ENCODE measurements at regions not wholly inside any gene's neighbourhood (a gene's known extent, or its start where the extent isn't known, plus 50 kb on each side); places are given as distances from the start of the nearest gene placed in this dataset.
"Not testable (repeated sequence)": the region's sequence is repeated elsewhere in the genome, so short reads cannot be mapped to it uniquely, and the experiment has no call there.

DNA sequence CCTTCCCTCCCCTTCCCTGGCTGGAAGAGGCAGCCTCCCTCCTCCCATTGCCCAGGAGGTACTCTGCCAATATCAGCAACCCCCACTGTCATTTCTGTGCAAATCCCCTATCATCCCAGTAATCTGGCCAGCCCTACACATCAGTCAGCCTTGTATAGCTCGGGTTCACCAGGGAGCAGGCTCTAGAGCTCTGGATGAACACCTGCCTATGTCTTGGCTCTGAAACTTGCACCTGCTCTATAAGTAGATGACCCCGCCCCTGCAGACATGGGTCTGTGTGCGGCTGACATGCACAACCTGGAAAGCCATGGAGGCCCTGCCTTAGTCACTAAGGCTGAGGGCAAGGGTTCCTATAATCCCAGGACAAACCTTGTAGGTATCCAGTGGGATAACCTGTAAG lies 1042.9 kb downstream of the UQCRFS1 start:
- no peak for DNase-seq

DNA sequence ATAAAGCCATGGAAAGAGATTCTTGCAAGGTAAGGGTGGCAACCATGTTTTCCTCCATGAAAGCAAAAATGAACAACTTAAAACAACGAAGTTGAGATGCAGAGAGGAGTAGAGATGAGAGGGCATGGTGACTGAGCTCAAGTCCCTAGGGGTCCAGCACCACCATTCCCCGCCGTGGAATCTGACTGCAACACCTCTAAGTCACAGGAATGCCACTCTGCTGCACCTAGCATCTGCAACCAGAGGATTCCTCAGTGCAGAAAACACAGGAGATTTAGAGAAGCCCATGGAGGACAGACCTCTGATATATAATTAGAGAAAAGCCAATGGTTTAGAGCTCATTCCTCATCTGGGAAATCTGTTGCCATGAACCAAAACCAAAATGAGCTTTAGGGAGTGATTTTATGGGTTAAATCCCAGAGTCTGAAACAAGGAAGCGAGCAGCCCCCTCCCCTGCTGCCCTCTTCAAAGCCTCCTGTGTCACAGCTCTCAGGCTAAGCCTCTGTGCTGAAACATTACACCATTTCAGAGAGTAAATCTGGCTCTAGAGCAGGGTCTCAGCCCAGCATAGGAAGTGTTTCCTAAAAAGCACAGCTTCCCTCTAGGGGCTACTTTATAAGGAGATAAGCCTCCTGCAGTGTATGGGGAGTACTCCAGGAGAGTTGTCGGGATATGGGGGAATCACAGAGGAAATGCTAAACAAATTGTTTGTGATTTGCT lies 1043.6 kb downstream of the UQCRFS1 start:
- DNase-seq = no peak

DNA sequence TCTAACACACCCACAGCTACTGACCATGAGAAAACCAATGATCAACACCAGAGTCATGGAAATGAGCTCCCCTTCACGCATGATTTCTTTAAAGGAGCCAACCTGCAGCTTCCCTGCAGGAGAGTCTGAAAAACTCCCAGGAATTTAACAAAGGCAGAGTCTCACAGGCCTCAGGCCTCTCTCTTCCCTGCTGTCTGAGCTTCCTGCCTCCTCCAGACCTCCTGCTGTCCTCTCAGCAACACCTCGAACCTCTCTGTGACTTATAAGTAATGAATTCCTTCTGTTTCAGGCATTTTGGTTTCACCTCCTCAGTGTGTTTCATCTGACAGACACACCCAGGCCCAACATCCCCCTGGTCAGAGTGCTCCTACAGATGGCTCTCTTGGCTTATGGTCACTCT lies 1044.4 kb downstream of the UQCRFS1 start:
- no peak for DNase-seq

DNA sequence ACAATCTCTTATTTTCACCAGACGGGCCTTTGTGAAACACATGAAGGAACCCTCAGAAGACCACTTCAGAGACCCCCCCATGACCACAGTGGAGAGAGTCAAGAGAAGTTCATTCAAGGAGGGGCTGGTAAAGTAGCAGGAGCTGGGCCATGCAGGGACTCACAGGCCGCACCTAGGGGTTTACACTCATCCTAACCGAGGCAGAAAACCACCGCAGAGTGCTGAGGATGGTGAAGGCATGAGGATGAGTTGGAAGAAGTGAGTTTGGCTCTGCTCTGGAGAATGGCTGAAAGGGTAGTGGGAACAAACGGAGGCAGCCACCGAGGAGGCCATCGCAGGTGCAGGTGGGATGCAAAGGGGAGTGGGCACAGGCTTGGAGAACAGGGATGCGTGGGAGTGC lies 1046.9 kb downstream of the UQCRFS1 start:
- DNase-seq = no peak

DNA sequence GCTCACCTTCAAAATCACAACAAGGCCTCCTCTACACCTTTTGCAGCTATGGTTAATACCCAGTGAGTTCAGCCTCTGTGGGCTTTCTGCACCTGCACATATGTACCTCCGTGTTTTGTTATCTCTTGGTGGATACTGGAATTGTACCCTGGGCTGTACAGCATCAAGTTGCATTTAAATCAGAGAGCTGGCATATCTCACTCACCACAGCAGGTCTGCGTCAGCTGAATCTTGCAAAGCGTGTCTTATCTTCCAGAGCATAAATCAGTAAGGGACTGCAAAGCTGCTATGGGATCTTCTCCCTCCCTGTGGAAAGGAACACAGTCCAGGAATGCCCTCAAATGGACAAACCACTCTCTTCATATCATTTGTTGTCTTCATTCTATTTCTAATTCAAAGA lies 1048.7 kb downstream of the UQCRFS1 start:
- DNase-seq = no peak

DNA sequence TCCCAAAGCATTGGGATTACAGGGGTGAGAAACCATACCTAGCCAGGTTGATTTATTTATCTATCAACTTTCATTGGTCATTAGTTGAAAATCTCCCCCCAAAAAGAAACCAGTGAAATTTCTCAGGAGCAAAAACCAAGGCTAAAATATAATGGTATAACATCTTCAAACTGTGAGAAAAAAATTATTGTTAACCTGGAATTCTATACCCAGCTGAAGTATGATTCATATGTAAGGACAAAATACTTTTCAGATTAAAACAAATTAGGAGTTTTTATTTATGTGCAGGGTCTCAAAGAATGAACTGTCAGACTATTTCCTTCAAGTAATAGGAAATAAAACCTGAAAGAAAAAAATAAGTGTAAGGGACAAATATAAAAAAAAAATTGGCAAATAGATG lies 1053.9 kb downstream of the UQCRFS1 start:
- no peak for DNase-seq

DNA sequence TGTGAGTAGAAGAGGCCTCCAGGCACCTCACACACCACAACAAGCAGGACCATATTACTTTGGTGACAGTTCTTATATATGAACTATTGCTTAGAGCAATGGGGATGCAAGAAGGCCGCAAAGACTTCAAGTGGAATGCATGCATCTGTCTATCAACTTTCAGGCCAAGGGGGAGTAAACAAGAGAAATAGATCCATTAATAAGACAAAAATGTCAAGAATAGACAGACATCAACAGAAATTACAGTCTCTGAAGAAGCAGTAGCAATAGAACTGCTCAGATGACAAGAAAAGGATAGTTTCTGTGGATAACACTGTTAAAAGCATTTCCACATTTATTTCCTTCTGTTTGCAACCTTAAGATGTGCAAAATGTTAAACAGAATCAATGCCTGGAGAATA lies 1057.7 kb downstream of the UQCRFS1 start:
- DNase-seq = no peak

DNA sequence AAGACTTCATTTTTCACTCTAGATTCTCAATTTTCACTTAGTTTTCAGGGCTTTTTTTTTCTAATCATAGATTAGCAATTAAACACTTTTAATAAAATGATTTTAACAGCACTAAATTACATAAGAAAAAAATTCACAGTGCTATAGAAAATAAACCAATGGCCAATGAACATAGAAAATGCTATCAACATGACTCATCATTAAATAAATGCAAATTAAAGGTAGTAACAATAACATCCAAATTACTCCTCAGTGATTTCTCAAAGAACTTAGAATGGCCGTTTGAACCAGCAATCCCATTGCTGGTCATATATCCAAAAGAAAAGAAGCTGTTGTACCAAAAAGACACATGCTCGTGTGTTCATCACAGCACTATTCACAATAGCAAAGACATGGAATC lies 1058.9 kb downstream of the UQCRFS1 start:
- no peak for DNase-seq

DNA sequence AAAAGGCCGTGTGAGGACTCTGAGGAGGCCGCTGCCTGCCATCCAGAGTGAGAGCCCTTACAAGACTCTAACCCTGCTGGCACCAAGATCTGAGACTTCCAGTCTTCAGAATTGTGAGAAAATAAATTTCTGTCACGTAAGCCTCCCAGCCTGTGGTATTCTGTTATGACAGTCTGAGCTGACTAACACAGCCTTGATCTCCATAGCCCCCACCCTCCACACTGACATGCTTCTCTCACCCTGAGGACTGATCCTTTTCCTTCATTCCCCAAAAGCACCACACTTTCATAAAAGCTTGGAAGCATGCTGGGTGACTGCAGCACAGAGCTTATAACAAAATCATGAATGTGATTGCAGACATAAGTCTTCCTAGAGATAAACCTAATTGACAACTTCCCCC lies 1059.8 kb downstream of the UQCRFS1 start:
- DNase-seq = no peak

DNA sequence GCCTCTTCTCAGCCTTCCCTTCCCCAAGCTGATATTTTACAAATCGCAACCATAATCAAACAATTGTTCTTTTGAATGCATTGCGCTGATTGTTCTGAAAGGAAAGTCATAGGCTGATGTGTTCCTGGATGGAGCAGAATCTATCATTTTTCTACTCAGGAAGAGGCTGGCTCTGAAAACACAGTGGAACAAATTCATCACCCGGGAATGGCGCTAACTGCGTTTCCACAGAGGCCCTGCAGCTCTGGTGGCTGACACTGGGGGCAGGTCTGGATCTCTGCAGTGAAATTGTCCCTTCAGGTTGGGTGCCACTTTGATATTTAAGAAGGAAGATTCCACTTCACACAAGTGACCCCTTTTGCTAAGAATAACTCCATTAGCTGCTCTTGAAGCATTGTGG lies 1060.8 kb downstream of the UQCRFS1 start:
- DNase-seq = no peak

DNA sequence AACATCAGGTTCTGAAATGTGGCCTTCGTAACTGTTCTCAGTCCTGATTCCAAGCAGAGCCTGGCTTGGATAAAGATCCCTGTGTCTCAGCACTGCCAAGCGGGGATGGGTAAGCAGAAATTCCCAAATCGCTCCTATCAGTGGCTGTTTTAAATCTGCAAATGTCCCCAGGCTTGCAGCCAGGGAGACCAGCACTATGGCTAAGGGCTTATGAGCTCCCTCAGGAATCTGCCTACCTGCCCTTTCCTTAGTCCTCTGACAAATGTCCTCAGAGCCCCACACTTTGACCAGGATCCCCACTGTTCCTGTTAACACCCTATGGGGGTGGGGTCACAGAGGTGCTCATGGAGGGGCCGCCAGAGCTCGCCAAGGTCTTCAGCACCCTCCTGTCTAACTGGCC lies 1062.8 kb downstream of the UQCRFS1 start:
- no peak for DNase-seq

DNA sequence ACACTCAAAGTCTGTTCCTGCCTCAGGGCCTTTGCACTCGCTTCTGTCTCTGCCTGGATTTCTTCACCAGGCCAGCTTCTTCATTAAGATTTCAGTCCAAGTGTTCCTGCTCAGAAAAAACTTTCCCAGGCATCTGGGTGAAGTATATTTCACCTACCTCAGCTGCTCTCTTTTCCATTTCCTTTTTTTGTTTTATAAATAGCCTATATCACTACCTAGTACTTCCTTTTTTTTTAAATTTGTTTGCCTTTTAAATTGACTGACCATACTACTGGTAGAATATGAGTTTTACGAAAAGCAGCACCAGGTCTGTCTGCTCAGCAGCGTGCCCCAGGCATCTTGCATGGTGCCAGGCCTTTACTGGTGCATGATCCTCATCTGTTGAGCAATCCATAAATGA lies 1064.4 kb downstream of the UQCRFS1 start:
- no peak for DNase-seq

DNA sequence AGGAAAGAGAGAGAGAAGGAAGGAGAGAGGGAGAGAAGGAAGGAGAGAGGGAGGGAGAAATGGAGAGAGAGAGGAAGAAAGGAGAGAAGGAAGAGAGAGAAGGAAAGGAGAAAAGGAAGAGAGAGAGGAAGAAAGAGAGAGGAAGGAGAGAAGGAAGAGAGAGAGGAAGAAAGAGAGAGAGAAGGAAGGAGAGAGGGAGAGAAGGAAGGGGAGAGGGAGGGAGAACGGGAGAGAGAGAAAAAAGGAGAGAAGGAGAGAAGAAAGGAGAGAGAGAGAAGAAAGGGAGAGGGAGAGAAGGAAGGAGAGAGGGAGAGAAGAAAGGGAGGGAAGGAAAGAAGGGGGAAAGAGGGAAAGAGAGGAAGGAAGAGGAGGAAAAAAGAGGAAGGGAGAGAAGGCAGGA lies 1070.7 kb downstream of the UQCRFS1 start:
- DNase-seq = no peak

DNA sequence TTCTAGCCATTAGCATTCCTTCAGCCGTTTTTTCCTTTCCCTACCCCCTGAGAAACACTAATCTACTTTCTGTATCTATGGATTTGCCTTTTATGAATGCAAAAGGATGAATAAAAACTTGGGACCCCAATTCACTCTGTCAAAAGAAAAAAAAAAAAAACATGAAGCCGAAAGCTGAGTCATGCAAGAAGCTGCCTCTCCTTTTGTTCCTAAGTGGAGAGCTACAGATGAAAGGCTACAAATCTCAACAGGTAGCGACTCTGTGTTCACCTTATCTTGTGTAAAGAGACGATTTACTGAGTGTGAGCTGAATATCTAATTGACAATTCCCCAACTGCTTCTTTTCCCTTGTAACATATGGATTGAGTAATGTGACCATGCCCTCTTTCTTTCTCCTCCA lies 1072.8 kb downstream of the UQCRFS1 start:
- DNase-seq = no peak

DNA sequence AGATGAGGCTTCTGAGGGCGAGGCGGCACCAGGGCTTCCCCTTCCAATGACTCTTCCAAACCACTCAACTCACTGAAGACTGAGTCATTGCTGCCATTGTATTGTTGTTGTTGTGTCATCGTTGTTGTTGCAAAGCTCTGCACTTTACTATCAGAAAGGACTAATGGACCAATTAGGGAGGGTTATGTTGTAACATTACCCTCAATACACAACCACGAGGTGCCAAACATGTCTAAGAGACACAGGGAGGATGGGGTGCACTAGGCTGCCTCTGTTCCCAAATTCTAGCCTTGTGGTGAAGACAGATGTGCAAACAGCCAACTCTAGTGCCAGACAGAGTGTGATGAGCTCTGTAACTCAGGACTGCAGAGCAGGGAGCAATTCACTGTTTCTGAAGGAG lies 1075.2 kb downstream of the UQCRFS1 start:
- no peak for DNase-seq

DNA sequence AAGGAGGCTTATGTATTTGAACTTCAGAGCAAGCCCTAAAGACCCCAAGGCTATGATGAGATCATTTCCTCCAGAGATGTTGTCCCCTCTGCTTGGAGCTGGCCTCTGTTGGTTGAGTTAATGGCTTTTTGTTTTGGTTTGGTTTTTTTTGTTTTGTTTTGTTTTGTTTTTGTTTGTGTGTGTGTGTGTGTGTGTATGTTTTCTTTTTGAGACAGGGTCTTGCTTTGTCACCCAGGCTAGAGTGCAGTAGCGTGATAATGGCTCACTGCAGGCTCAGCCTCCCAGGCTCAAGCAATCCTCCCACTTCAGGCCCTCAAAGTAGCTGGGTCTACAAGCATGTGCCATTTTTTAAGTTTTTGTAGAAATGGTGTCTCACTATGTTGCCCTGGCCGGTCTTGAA lies 1076.2 kb downstream of the UQCRFS1 start:
- no peak for DNase-seq

DNA sequence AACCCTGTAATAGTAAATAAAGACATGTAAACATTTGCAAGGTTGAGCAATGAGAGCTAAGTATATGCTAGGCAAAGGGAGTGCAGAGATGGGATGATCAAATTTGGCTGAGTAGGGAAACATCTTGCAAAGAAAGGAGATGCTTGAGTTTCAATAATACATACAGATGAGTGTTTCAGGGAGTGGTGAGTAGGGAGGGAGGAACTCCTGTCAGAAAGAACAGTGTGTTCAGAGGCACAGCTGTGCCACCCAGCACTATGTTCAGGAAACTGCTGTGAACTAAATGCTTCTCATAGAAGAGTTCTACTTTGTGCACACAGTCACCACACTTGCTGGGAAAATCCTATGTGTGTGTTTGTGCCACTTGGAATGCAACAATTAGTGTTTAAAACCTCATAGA lies 1077.1 kb downstream of the UQCRFS1 start:
- no peak for DNase-seq

DNA sequence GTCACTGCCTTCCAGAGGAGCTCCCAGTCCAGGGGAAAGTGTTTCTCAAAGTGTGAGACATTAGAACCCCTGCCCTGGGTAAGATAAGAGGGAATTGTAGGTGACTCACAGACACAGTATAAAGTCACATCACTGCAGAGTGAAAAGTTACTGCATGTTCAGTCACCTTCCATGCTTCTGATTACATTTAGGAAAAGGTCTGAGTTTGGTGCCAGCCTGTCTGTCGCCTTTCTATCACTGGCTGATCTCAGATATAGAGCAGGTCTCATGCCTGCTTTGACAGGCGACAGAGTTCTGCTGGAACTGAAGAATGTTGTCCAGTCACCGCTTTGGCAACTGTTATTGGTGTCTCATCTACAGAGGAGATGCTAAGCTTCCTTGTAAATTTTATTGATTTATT lies 1078.6 kb downstream of the UQCRFS1 start:
- DNase-seq = no peak

DNA sequence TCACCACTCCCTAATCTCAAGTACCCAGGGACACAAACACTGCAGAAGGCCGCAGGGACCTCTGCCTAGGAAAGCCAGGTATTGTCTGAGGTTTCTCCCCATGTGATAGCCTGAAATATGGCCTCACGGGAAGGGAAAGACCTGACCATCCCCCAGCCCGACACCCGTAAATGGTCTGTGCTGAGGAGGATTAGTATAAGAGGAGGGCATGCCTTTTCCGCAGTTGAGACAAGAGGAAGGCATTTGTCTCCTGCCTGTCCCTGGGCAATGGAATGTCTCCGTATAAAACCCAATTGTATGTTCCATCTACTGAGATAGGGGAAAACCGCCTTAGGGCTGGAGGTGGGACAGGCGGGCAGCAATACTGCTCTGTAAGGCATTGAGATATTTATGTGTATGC lies 1082.1 kb downstream of the UQCRFS1 start:
- DNase-seq = not testable (repeated sequence)

DNA sequence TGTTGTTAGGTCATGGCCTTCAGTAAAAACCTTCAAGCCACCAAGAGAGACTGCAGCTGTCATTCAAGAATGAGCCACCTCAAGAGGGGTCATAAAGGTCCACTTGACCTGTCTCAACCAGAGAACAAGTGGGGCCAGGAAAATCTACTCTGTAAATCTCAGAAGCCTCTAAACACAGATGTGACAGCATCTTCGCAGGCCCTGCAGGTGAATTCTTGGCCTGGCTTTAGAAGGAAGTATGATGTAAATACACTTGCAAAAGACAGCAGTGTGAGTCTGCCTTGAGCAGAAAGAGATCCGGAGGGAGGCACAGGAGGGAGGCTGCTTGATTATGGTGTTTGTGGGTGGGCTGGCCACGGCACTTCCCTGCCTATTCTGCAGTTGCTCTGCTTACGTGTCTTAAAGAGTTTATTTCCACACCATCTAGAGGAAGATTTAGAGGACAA lies 1082.9 kb downstream of the UQCRFS1 start:
- no peak for DNase-seq

DNA sequence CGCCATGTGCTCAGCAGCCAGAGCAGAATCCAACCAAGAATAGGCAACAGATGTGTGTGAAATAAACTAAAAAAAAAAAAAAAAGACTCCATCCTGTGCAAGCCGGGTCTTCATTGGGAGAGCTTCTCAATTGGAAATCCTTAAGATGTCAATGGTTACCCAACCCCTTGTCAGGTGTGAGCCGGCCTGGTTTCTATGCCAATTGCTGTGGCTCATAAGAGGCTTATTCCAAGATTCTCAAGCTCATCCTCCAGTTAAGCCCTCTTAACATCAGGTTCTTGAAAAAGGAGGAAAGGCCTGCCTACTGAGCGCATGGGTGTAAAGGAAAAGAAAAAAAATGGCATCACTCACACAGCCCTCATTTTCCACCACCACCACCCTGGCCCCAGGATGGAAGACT lies 1084.6 kb downstream of the UQCRFS1 start:
- no peak for DNase-seq

DNA sequence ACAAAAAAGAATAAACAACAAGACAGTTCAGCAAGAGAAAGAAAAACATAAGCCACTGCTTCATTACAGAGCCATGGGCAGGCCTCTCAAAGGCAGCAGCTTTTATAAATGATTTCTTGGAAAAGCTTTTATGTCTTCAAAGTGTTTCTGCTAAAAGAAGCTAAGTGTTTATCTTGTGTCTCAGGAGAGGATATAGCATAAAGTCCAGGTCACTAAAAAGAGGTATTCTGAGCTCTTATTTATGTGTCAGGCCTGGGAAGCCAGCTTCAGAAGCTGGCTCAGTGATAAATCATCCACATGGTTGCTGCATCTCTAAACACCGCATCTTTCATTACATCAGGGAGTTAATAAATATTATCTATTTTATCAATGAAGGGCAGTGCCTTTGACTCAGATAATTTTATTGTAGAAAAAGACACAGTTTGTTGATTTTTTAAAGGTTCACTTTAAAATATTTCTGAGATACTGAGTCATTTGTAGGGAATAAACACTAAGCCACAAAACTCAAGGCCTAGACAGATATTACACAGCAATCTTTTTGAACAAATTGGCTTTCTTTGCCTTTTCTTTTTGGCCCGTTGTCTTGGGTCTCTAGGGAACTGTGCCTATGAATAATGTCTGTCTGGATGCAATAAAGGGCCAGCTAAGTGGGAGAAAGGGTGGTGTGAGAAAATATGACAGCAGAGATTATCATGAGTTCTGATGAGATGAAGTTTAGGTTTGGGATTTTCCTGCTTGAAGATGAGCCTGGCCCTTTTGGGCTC lies 1086.6 kb downstream of the UQCRFS1 start:
- DNase-seq = no peak

DNA sequence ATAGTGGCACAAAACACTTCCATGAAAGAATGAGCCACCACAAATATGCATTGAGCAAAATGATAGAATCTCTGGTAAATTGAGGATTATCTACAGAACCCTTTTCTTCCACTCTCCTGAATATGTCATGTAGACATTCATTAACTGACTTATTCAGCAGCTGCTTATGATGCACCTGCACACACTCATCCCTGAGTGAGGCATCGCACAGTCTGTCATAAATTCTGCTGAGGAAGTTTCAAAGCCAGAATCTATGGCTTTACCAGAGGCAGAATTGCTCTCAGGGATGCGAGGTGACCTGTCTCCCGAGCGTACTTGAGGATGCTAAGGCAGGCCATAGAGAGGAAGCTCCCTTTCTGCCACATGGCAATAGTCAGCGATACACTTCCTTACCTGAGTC lies 1090.2 kb downstream of the UQCRFS1 start:
- no peak for DNase-seq

DNA sequence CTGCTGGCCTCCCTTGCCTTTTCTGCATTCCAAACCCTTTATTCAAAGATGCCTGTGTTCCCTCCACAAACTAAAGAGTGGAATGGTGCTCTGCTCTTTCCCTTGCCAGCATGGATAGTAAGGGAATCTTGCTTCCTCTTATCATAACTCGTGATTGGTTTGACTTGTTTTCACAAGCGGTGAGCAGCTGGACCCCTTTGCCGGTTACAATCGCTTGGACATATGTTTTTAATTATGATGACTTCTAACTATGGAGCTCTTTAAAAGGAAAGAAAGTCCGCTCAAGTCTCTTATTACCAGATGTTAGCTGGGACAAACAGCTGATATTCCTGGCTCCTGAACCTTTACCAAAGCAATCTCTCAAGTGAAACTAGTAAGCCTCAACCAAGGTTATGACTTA lies 1094.7 kb downstream of the UQCRFS1 start:
- DNase-seq = no peak

DNA sequence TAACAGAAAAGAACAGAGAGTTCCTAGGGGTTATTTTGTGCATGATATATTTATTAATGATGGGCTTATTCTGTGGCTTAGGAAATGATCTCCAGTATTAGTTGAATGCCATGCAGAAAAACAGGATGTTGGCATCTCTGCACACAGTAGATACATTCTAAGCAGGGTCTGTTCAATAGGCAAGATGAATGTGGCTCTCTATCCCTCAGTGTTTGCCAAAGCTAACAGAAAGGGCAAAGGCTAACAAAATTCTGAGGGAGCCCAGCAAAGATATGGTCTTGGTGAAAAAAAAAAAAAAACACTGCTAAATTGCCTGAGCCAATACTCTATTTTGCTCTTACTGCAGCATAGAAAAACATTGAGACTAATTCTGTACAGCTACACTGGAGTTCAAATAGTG lies 1095.8 kb downstream of the UQCRFS1 start:
- DNase-seq = no peak
